ENCODE measurements at regions not wholly inside any gene's neighbourhood (a gene's known extent, or its start where the extent isn't known, plus 50 kb on each side); places are given as distances from the start of the nearest gene placed in this dataset.

GRCh38 chr14:81637639-81638038, 104.0 kb upstream of the SEL1L start:
- no peak overlapping the region for H3K27ac ChIP-seq (ENCODE audit: insufficient read depth, low read depth, low read length)
- H3K9me3 ChIP-seq (replicated peaks; ENCODE audit: control insufficient read depth, insufficient read depth, low read length): peaks cover 3% of the 10 kb centered on the region
- H3K4me2 ChIP-seq (ENCODE audit: insufficient read depth, low read length): no peak overlapping the region
- BruUV-seq (replicated peaks): no TSS peak
- H3K9me1 ChIP-seq (replicated peaks; ENCODE audit: control insufficient read depth, extremely low read depth, insufficient read depth, low read length): no peaks in the 10 kb centered on the region
- H3K36me3 ChIP-seq (ENCODE audit: control insufficient read depth in 2 of 2, extremely low read depth in 1 of 2, insufficient read depth in 2 of 2, low read length in 2 of 2): no peaks in the 10 kb centered on the region
- no peaks in the 10 kb centered on the region for H4K20me1 ChIP-seq (replicated peaks; ENCODE audit: control insufficient read depth, extremely low read depth, insufficient read depth, low read length)
- no peaks in the 10 kb centered on the region for H3K27me3 ChIP-seq (ENCODE audit: control insufficient read depth in 2 of 2, insufficient read depth in 2 of 2, low read length in 2 of 2)
- ChIA-PET POLR2A (no interaction called here), CTCF (no interaction called here)
- TF ChIP-seq FOS (IDR thresholded peaks at IDR 0.05; ENCODE audit: borderline replicate concordance, insufficient read depth, low read length) (no peak), POLR2AphosphoS5 (IDR thresholded peaks at IDR 0.05; ENCODE audit: insufficient read depth, low read depth, low read length) (no peak), CTCF (IDR thresholded peaks at IDR 0.05; ENCODE audit: extremely low read depth in 1 of 2, insufficient read depth in 1 of 2, low read depth in 1 of 2, low read length in 2 of 2) (no peak), GATA2 (IDR thresholded peaks at IDR 0.05; ENCODE audit: insufficient read depth, insufficient read length, low read depth, low read length) (no peak), POLR2A (IDR thresholded peaks at IDR 0.05; ENCODE audit: low read depth, low read length) (no peak), MAX (IDR thresholded peaks at IDR 0.05; ENCODE audit: insufficient read depth, insufficient read length) (no peak), JUN (IDR thresholded peaks at IDR 0.05; ENCODE audit: borderline replicate concordance, insufficient read depth, insufficient read length, low read depth) (no peak)
- FAIRE-seq: no peak
- dilution Hi-C loops (cut with MboI; ENCODE audit: extremely low pct_ligation_motif_present, low sequenced_read_pairs) (no loop called here), intact Hi-C loops (cut with micrococcal nuclease) (no loop called here)
- no peak overlapping the region for H3K4me3 ChIP-seq (replicated peaks in 1 of 3; ENCODE audit: insufficient read depth in 1 of 3, low read depth in 1 of 3, low read length in 3 of 3)
- no peaks in the 10 kb centered on the region for H3K4me1 ChIP-seq (ENCODE audit: control insufficient read depth, extremely low read depth, insufficient read depth, low read length)
- no peak overlapping the region for H3K9ac ChIP-seq (replicated peaks; ENCODE audit: extremely low read depth, insufficient read depth, low read length)
- no peaks in the 10 kb centered on the region for H3K79me2 ChIP-seq (ENCODE audit: control insufficient read depth, insufficient read depth, low read length)
- no peak for DNase-seq (ENCODE audit: low read depth, low spot score)
- H2AFZ ChIP-seq (ENCODE audit: low read depth, low read length): no peak overlapping the region
